Activated T-cell treated with anti-CD3 and anti-CD28 coated beads for 4 hours (primary cell): ENCODE measurements at regions not wholly inside any gene's neighbourhood (a gene's known extent, or its start where the extent isn't known, plus 50 kb on each side); places are given as distances from the start of the nearest gene placed in this dataset.
A peak's percentile ranks its signal among the peaks of the same experiment; 100 is the strongest.

Source experiments
- DNase-seq: peaks from one replicate; pipeline ENCODE4 v3.0.0-alpha.2; 2020

- DNase-seq, result no peak
Observed at GRCh38 chr14:65794674-65795279, 382.2 kb downstream of the FUT8 start.

- DNase-seq, result no peak
Observed at GRCh38 chr14:65798216-65798615, 385.7 kb downstream of the FUT8 start.

- no peak for DNase-seq
Observed at GRCh38 chr14:65800694-65801093, 388.2 kb downstream of the FUT8 start.

GRCh38 chr14:65802196-65802595 lies 389.7 kb downstream of the FUT8 start:
- DNase-seq, result no peak

GRCh38 chr14:65803885-65804284 lies 391.4 kb downstream of the FUT8 start:
- DNase-seq, result no peak

- DNase-seq, result no peak
Observed at GRCh38 chr14:65804439-65805112, 392.0 kb downstream of the FUT8 start.

- DNase-seq, result no peak
Observed at GRCh38 chr14:65805113-65805473, 392.6 kb downstream of the FUT8 start.

GRCh38 chr14:65808390-65808789 lies 395.9 kb downstream of the FUT8 start:
- DNase-seq, result no peak

GRCh38 chr14:65810322-65810721 lies 397.8 kb downstream of the FUT8 start:
- DNase-seq, result no peak

- no peak for DNase-seq
Observed at GRCh38 chr14:65813760-65814384, 401.3 kb downstream of the FUT8 start.

- no peak for DNase-seq
Observed at GRCh38 chr14:65815127-65815526, 402.6 kb downstream of the FUT8 start.

- no peak for DNase-seq
Observed at GRCh38 chr14:65817011-65817410, 404.5 kb downstream of the FUT8 start.

- DNase-seq, result no peak
Observed at GRCh38 chr14:65819569-65819968, 407.0 kb downstream of the FUT8 start.

- no peak for DNase-seq
Observed at GRCh38 chr14:65821224-65821753, 408.8 kb downstream of the FUT8 start.

GRCh38 chr14:65824285-65824977 lies 411.9 kb downstream of the FUT8 start:
- peak; percentile 57 for DNase-seq

- DNase-seq, result no peak
Observed at GRCh38 chr14:65824978-65825299, 412.4 kb downstream of the FUT8 start.

GRCh38 chr14:65826946-65827345 lies 414.4 kb downstream of the FUT8 start:
- DNase-seq, result no peak

- DNase-seq, result no peak
Observed at GRCh38 chr14:65827520-65827919, 415.0 kb downstream of the FUT8 start.

GRCh38 chr14:65828396-65828795 lies 415.9 kb downstream of the FUT8 start:
- DNase-seq, result no peak

- no peak for DNase-seq
Observed at GRCh38 chr14:65832431-65833266, 420.1 kb downstream of the FUT8 start.

- no peak for DNase-seq
Observed at GRCh38 chr14:65833267-65833880, 420.8 kb downstream of the FUT8 start.

- DNase-seq, result no peak
Observed at GRCh38 chr14:65834051-65834450, 421.5 kb downstream of the FUT8 start.
